Islet precursor cell (in vitro differentiated cells): ENCODE measurements at regions not wholly inside any gene's neighbourhood (a gene's known extent, or its start where the extent isn't known, plus 50 kb on each side); places are given as distances from the start of the nearest gene placed in this dataset.
"Not testable (repeated sequence)": the region's sequence is repeated elsewhere in the genome, so short reads cannot be mapped to it uniquely, and the experiment has no call there.

Source experiments
- DNase-seq: peaks from one replicate; pipeline ENCODE4 v3.0.0-alpha.2; 2018

- no peak for DNase-seq
Measured at GRCh38 chr10:18879284-18879683, 169.3 kb upstream of the MALRD1 start.

GRCh38 chr10:18880530-18880929 is 168.1 kb upstream of the MALRD1 start:
- peak; percentile 83 for DNase-seq

GRCh38 chr10:18886102-18886501 is 162.5 kb upstream of the MALRD1 start:
- DNase-seq, result no peak

- no peak for DNase-seq
Measured at GRCh38 chr10:18906636-18907035, 142.0 kb upstream of the MALRD1 start.

GRCh38 chr10:18917431-18917830 is 131.2 kb upstream of the MALRD1 start:
- DNase-seq, result not testable (repeated sequence)

- no peak for DNase-seq
Measured at GRCh38 chr10:18918532-18918931, 130.1 kb upstream of the MALRD1 start.

GRCh38 chr10:18949391-18949790 is 99.2 kb upstream of the MALRD1 start:
- no peak for DNase-seq

GRCh38 chr10:18951072-18951823 is 97.4 kb upstream of the MALRD1 start:
- DNase-seq, result not testable (repeated sequence)

DNA sequence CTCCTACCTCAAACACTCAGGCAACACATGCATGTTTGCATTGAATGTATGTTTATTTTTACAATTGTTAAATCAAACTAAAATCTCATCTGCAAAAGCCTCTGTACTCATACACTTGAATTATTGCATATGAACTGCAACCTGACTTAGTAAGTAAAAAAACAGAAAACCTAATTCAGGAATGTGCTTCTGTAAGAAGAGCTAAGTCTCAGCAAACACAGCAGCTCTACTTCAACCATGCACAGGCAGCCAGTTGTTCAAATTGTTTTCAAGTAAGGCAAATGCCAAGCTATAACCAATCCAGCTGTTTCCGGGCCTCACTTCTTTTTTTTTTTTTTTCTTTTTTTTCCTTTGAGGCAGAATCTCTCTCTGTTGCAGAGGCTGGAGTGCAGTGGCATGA is 93.5 kb upstream of the MALRD1 start:
- no peak for DNase-seq

- DNase-seq, result no peak
Measured at GRCh38 chr10:18959369-18959768, 89.2 kb upstream of the MALRD1 start.

GRCh38 chr10:18960466-18961079 is 88.0 kb upstream of the MALRD1 start:
- no peak for DNase-seq

DNA sequence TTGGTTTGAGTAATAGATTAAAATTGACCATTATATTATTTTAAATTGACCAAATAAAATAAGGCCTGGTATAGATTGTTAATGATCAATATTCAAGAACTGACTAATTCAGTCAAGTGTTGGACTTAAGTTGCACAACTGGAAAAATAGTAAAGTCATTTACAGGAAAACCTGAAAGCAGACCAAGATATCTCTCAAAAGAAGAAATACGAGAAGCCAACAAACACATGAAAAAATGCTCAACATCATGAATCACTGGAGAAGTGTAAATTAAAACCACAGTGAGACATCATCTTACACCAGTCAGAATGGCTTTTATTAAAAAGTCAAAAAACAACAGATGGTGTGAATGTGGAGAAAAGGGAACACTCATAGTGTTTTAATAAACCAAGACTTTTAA is 80.4 kb upstream of the MALRD1 start:
- DNase-seq, result no peak

DNA sequence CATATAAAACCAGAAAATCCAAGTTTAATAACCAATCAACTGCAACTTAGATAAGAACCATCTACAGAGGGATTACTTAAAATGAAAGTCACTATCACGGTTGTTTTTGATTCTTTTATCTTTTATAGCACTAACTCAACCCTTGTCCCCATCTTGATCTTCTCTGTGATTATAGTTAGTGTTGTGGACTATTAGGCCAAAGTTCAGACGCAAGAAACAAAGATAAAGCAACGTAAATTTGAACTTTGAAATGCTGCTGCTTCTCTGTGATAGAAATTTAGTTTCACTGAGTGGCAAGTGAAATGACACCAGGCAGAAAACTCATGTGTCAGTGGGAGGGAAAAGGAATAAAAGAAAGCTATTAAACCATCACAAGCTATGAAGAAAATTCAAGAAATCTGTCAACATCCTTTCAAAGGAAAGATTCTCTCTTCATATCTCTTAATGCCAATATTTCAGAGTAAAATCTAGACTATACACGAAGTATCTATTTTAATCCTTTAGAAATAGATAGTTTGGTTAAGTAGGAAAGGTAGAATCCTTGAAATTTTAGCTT is 71.8 kb upstream of the MALRD1 start:
- no peak for DNase-seq

- DNase-seq, result no peak
Measured at GRCh38 chr10:18980089-18980629, 68.4 kb upstream of the MALRD1 start.

GRCh38 chr10:18984531-18984930 is 64.1 kb upstream of the MALRD1 start:
- DNase-seq, result no peak

DNA sequence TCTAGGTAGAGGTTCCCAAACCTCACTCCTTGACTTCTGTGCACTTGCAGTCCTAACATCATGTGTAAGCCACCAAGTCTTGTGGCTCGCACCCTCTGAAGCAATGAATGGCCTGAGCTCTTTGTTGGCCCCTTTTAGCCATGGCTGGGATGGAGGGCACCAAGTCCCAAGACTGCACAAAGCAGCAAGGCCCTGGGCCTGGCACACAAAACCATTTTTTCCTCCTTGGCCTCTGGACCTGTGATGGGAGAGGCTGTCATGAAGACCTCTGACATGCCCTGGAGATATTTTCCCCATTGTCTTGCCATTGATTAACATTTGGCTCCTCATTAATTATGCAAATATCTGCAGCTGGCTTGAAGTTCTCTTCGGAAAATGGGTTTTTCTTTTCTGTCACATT is 60.3 kb upstream of the MALRD1 start:
- no peak for DNase-seq
